A673 (cell line): ENCODE measurements at regions not wholly inside any gene's neighbourhood (a gene's known extent, or its start where the extent isn't known, plus 50 kb on each side); places are given as distances from the start of the nearest gene placed in this dataset.

Source experiments
- BruUV-seq: library from RNA; stranded (reverse); fragments of 400-500 nt; replicated peaks from 2 replicates; lab custom pipeline; 2021; lab: Mats Ljungman, UMichigan
- CTCF ChIA-PET: fragments of 300-600 bp; sonication (Branson Sonifier 250); formaldehyde crosslinking; loops from one replicate; lab custom pipeline; 2022; ENCODE audit warnings: antibody characterized with exemption; lab: Charles Lee
- POLR2A ChIA-PET: fragments of 300-600 bp; sonication (Branson Sonifier 250); formaldehyde crosslinking; loops from one replicate; lab custom pipeline; 2022; ENCODE audit warnings: antibody characterized with exemption; ENCODE audit not compliant: low non-redundant PET; lab: Charles Lee
- DNase-seq: peaks from one replicate; pipeline ENCODE4 v3.0.0-alpha.2; 2015; ENCODE audit warnings: low spot score
- H3K27ac ChIP-seq: fragments of 200-600 bp; sonication (generic); 2 replicates; pipeline ENCODE4 v1.5.1; 2016; ENCODE audit warnings: mixed run types, low read depth, mild to moderate bottlenecking, mixed read lengths, antibody characterized with exemption, low read length; ENCODE audit not compliant: poor library complexity, severe bottlenecking
- H3K27me3 ChIP-seq: fragments of 200-600 bp; sonication (generic); replicated peaks from 2 replicates; pipeline ENCODE4 v1.6.1; 2017; ENCODE audit warnings: mixed run types, low read depth, mild to moderate bottlenecking, mixed read lengths, antibody characterized with exemption, low read length; ENCODE audit not compliant: insufficient read depth, poor library complexity
- H3K36me3 ChIP-seq: fragments of 200-600 bp; sonication (generic); 2 replicates; pipeline ENCODE4 v1.6.1; 2016; ENCODE audit warnings: mixed run types, mild to moderate bottlenecking, mixed read lengths, antibody characterized with exemption, low read length; ENCODE audit not compliant: insufficient read depth, poor library complexity, severe bottlenecking
- H3K4me1 ChIP-seq: fragments of 200-600 bp; sonication (generic); 2 replicates; pipeline ENCODE4 v1.6.1; 2017; ENCODE audit warnings: mixed run types, mild to moderate bottlenecking, mixed read lengths, antibody characterized with exemption, low read length; ENCODE audit not compliant: insufficient read depth, poor library complexity, severe bottlenecking
- H3K4me3 ChIP-seq: fragments of 200-600 bp; sonication (generic); 2 replicates; pipeline ENCODE4 v1.5.1; 2016; ENCODE audit warnings: low read depth, mixed run types, mild to moderate bottlenecking, mixed read lengths, low read length; ENCODE audit not compliant: poor library complexity, severe bottlenecking
- H3K9me3 ChIP-seq: fragments of 200-600 bp; sonication (generic); 2 replicates; pipeline ENCODE4 v1.6.1; 2016; ENCODE audit warnings: mixed run types, low read depth, mild to moderate bottlenecking, mixed read lengths, antibody characterized with exemption, low read length; ENCODE audit not compliant: poor library complexity, severe bottlenecking
- EZH2 ChIP-seq: fragments of 200-600 bp; sonication (generic); IDR thresholded peaks from 2 replicates; pipeline ENCODE4 v1.6.1; 2017; ENCODE audit warnings: borderline replicate concordance, low read depth, mild to moderate bottlenecking, mixed read lengths, antibody characterized with exemption, low read length; ENCODE audit not compliant: poor library complexity, severe bottlenecking
- intact Hi-C: fragments of 100-400 bp; cut with micrococcal nuclease; formaldehyde crosslinking; loops from one replicate; pipeline ENCODE4 v1.10.0; 2022; ENCODE audit not compliant: unreplicated experiment
- TF ChIP-seq, protein P1 (sequence below): fragments of 300-800, 200-600 bp; sonication (generic); conservative IDR thresholded peaks from 2 replicates; pipeline ENCODE4 v1.5.1; 2017; ENCODE audit warnings: low read depth, mild to moderate bottlenecking, antibody characterized with exemption, low read length, moderate library complexity, mixed read lengths

DNA sequence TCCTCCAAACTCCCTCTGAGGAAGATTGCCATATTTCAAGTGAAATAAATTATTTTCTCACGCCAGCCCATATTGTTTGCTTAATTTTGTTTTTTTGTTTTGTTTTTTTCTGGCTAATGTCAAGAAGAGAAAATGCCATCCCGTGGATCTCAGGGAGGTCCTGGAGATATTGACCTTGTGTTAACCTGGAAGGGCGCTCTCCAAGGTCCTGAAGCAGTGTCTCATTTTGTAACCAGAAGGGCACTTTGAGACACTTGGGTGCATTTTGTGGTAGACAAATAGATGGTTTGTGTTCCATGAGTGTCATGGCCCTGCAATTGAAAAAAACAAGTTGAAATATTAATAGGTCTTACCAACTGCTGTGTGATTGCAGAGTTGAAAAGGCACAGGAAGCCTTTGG, 268.9 kb downstream of the SUDS3 start:
- BruUV-seq = no TSS peak
- Histone ChIP-seq H3K27me3 (peaks cover 22% of the 10 kb centered on the region), H3K27ac (no peak overlapping the region), H3K36me3 (no peaks in the 10 kb centered on the region), H3K4me1 (no peaks in the 10 kb centered on the region), H3K4me3 (no peak overlapping the region), H3K9me3 (no peaks in the 10 kb centered on the region)
- CTCF ChIA-PET = no interaction called here
- POLR2A ChIA-PET = no interaction called here
- intact Hi-C loops = no loop called here
- DNase-seq = peak; percentile 26
- TF ChIP-seq, protein P1, sequence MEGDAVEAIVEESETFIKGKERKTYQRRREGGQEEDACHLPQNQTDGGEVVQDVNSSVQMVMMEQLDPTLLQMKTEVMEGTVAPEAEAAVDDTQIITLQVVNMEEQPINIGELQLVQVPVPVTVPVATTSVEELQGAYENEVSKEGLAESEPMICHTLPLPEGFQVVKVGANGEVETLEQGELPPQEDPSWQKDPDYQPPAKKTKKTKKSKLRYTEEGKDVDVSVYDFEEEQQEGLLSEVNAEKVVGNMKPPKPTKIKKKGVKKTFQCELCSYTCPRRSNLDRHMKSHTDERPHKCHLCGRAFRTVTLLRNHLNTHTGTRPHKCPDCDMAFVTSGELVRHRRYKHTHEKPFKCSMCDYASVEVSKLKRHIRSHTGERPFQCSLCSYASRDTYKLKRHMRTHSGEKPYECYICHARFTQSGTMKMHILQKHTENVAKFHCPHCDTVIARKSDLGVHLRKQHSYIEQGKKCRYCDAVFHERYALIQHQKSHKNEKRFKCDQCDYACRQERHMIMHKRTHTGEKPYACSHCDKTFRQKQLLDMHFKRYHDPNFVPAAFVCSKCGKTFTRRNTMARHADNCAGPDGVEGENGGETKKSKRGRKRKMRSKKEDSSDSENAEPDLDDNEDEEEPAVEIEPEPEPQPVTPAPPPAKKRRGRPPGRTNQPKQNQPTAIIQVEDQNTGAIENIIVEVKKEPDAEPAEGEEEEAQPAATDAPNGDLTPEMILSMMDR = no peak
- no peak for TF ChIP-seq EZH2

DNA sequence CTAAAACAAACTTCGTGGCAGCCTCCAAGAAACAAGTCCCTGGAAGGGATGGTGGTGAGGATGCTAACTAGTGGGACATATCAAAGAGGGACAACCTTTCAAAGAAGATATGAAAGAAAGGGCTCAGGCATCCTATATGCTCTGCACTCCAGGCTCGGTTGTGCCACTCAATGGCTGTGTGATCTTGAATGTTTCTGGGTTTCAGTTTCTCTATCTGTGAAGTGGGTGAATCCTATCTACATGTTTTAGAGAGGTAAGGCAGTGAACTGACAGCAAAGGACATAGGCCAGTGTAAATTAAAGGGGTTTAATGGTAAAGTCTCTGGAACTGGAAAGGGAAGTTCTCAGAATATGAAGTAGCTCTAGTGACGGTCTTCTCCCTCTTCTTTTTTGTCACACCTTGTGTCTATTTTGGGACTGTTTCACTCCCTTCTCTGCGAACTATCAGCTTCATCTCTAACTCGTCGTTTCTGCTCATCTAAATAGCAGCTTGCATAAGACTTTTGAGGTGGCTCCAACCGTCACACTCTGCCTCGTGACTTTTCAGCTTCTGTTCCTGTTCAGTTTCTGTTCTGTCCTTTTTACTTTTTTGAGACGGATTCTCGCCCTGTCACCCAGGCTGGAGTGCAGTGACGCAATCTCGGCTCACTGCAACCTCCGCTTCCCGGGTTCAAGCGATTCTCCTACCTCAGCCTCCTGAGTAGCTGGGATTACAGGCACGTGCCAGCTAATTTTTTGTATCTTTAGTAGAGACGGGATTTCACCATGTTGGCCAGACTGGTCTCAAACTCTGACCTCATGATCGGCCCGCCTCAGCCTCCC, 273.6 kb downstream of the SUDS3 start:
- H3K9me3 ChIP-seq = no peaks in the 10 kb centered on the region
- no peak overlapping the region for H3K4me3 ChIP-seq
- intact Hi-C loops = no loop called here
- ChIA-PET CTCF (no interaction called here), POLR2A (no interaction called here)
- no peak for DNase-seq
- H3K36me3 ChIP-seq = no peaks in the 10 kb centered on the region
- BruUV-seq = no TSS peak
- H3K4me1 ChIP-seq = no peaks in the 10 kb centered on the region
- H3K27me3 ChIP-seq = no peaks in the 10 kb centered on the region
- TF ChIP-seq EZH2 = no peak
- TF ChIP-seq, protein P1 = no peak
- no peak overlapping the region for H3K27ac ChIP-seq

DNA sequence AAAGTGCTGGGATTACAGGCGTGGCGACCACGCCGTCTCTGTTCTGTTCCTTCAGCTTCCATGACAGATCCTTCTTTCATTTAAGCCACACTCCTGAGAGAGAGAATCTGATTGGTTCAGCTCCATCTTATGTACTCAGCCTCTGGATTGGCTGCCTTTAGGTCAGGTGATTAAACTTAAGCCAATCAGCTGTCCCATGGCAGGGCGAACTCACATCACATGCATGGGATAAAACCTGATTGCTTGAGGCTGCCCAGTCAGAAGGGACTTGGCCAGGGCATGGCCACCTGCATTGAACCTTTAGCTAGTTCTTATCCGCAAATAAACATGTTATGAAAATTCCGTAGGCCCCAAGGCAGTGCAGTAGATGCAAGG, 274.2 kb downstream of the SUDS3 start:
- Histone ChIP-seq H3K27me3 (no peaks in the 10 kb centered on the region), H3K4me1 (no peaks in the 10 kb centered on the region), H3K36me3 (no peaks in the 10 kb centered on the region), H3K9me3 (no peaks in the 10 kb centered on the region), H3K4me3 (no peak overlapping the region), H3K27ac (no peak overlapping the region)
- no TSS peak for BruUV-seq
- CTCF ChIA-PET = no interaction called here
- no peak for TF ChIP-seq EZH2
- TF ChIP-seq, protein P1 = no peak
- POLR2A ChIA-PET = no interaction called here
- DNase-seq = no peak
- intact Hi-C loops = no loop called here
